Activated CD4-positive, CD25-positive, alpha-beta regulatory T cell treated with anti-CD3 and anti-CD28 coated beads, Interleukin-2, amount 50 U/mL, for 72 hours (primary cell): ENCODE measurements at regions not wholly inside any gene's neighbourhood (a gene's known extent, or its start where the extent isn't known, plus 50 kb on each side); places are given as distances from the start of the nearest gene placed in this dataset.
"Not testable (repeated sequence)": the region's sequence is repeated elsewhere in the genome, so short reads cannot be mapped to it uniquely, and the experiment has no call there.

Experiments used
- DNase-seq: peaks from one replicate; pipeline ENCODE4 v3.0.0; 2021

- DNase-seq: no peak
These were observed 307.4 kb downstream of the NPHP4 start for GRCh38 chr1:5684791-5685190.

DNA sequence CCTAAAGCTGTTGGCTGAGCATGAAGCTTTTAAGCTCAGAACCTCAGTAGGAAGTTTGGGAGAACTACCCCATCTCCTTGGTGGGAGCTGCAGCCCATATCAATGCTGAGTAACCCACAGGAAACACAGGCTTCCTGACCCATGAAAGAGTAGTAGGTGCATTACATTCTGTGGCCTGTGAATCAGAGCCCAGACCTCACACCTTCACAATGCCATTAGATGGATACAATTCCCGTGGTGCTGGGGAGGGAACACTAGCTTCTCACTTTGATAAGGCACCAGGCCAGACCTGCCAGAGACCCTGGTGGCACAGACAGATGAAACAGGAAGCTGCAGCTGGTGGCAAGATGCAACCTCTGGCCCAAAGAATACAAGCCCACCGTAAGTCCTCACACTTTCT lies 308.8 kb downstream of the NPHP4 start:
- no peak for DNase-seq

DNA sequence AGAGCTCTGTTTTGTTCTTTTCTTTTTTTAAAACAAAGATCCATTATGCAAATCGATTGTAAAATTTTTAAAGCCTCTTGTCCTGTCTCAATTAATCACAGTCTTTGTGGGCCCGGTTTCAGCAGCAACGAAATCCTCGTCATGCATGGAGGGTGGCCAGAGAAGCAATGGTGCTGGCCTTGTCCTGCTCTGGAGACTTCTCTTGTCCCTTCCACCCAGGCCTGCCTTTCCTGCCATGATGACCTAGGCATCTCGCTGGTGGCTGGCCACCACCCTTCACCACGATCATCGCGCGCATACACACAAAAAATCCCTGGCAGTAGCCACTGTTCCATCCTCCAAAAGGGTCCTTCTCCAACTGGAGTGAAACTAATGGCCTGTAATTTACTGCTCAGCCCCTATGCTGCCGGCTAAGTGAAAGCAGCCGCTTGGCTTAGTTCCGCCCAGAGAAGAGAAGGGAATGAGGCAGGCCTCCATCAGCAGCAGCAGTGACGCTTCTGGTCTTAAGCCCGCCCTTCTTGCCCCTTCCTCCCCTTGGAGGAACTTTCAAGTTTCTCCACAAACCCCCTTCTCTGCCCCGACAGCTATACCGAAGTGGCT lies 309.5 kb downstream of the NPHP4 start:
- no peak for DNase-seq

- no peak for DNase-seq
These were observed 310.6 kb downstream of the NPHP4 start for GRCh38 chr1:5681654-5682053.

DNA sequence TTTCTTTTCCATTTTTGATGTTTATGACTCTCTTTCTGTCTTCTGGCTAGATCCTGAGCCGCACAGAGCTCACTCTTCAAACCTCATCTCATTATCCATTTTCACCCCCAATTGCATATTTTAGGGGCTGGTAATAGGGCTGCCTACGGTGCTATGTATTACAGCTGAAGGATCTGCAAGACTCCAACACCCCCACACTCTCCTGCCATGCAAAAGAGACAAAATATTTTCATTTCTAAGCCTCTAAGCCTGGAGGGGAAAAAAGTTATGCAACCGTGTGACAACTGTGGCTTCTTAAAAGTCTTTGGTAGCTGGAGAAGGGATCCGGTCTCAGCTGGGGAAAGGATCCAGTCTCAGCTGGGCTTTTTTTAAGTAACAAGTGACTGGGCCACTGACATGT lies 311.6 kb downstream of the NPHP4 start:
- DNase-seq: no peak

GRCh38 chr1:5678759-5679158 lies 313.5 kb downstream of the NPHP4 start:
- no peak for DNase-seq

DNA sequence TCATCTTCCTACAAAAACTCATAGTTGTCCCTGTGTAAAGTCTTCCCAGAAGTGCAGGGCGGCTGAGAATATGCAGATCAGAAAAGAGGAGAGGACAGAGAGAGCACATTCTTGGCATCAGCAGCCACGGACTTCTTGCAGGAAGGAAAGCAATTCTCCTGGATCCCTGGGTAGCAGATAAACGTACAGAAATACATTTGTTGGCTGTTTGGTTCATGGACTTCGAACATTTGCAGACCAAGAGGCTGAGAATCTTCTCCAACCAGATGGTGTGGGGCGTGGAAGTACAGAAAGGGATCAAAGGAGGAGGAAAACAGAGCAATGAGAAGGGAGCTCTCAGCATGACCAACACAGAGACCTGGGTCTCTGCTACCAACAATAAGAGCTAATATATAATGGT lies 319.9 kb downstream of the NPHP4 start:
- DNase-seq: not testable (repeated sequence)

GRCh38 chr1:5670590-5671350 lies 321.5 kb downstream of the NPHP4 start:
- no peak for DNase-seq

- no peak for DNase-seq
These were observed 324.5 kb downstream of the NPHP4 start for GRCh38 chr1:5667513-5668325.

- DNase-seq: no peak
These were observed 327.0 kb downstream of the NPHP4 start for GRCh38 chr1:5664906-5665875.

DNA sequence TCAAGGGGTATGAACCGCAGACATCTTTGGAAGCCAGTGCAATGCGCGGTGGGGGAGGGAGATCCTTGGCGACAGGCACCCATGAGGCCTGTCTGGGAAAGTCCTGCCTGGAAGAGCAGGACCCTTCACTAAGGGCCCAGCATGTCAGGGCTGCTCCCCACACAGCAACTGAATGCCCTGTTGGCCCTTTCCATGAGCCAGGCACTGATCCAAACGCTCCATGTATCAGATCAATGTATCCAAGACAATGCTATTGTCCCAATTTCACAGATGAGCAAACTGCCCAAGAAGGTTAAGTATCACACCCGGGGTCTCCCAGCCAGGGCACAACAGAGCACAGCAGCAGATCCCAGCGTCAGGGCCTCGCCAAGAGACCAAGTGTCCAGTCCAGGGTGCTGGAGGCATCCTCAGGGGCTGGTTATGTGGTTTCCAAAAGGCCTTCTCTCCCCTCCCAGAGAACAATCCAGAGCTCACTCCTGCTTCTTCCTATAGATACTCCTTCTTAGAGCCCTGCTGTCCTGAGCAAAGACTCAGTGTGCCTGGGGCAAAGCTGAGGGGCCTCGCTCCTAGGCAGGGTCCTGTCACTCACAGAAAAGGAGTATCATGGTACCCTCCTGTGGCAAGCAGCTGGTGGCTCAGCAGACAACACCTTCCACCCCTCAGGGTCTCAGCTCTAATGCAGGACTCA lies 328.0 kb downstream of the NPHP4 start:
- no peak for DNase-seq

- no peak for DNase-seq
These were observed 329.5 kb downstream of the NPHP4 start for GRCh38 chr1:5662744-5663126.

DNA sequence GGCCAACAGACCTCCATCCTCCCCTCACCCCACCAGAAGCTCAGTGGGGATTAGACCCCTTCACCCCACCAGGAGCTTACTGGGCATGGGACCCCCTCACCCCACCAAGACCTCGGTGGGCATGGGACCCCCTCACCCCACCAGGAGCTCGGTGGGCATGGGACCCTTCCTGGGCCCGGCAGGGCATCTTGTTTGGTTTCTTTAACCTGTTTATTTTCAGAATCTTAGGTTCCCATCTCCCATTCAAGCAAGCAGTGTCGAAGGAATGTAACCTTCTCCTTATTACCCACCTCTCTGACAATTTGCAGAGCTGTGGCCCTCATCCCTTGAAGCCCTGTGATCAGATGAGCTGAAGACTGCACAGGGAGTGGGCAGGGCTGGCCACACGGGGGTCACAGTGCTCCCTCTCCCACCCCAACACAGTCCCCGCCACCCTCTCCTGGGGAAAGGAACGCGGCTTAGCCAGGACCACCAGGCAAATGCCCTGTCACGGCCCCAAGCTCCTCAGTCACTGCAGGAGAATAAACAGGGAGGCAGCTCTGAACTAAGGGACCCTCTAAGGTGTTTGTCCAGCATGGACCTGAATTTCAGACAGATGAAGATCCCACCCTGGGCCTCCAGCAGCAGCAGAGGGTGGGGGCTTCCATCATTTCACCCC lies 330.0 kb downstream of the NPHP4 start:
- DNase-seq: no peak

DNA sequence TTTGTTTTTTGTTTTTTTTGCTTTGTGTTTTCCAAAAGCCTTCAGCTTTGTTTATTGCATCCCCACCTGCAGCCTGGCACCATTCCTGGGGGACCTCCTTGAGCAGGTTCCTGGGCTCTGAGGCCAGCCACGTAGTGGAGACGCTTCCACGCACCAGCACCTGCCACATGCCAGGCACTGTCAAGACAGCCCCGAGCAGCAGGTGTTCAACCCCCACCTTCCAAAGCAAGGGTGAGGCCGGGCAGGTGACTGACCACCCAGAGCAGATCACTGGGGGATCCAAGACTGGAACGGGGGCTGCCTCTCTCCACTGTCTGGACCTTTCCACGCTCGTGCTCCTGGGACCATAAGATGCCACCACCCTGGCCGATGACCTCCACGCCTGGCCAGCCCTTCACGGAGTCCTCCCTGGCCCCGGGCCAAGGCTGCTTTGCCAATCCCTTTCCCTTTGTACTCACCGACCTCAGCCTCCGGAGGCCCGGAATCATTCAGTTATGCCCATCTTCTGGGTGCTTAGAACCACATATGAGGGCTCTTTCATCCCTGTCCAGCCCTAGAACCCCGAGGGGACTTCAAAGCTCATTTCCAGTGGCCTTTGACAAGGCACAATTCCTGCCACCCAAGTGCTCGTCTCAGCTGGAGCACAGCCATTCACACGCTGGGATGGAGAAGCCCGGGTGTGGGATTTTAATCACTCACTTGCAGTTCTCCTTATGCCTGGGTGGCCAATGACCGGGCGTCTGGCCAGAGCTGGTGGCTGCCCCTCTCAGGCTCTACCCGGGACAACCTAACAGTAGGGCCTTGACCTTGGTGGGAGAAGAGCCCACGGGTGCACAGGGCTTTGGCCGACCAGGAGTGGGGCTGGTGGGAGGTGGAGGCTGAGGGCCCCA lies 330.8 kb downstream of the NPHP4 start:
- no peak for DNase-seq

- DNase-seq: no peak
These were observed 331.9 kb downstream of the NPHP4 start for GRCh38 chr1:5660141-5660935.

- DNase-seq: no peak
These were observed 332.6 kb downstream of the NPHP4 start for GRCh38 chr1:5659606-5660005.

GRCh38 chr1:5658340-5659316 lies 333.6 kb downstream of the NPHP4 start:
- no peak for DNase-seq
